ENCODE measurements at regions not wholly inside any gene's neighbourhood (a gene's known extent, or its start where the extent isn't known, plus 50 kb on each side); places are given as distances from the start of the nearest gene placed in this dataset.

DNA sequence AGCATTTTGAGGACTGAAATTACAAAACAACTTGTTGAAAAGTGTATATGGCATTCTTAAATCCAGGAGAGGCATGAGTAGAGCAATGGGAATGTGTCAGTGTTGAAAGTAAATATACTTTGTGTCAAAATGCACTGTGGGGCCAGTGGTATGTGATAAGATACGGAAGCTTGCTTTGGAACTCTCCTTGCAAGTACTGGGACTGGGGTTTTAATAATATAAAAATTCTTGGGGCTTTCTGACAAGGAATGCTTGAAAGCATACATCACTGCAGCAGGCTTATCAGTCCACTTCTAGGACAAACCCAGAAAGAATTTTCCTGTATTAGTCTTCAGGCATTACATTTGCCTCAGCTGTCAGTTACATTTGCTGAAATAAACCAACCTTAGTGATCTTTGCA, 472.8 kb upstream of the FZD8 start:
- H3K27ac ChIP-seq (ENCODE audit: low read depth, low read length), result no peak overlapping the region
- no peaks in the 10 kb centered on the region for H3K27me3 ChIP-seq (ENCODE audit: control insufficient read depth in 1 of 2, insufficient read depth in 2 of 2, low read length in 2 of 2)
- no peaks in the 10 kb centered on the region for H3K4me1 ChIP-seq (ENCODE audit: control insufficient read depth in 1 of 2, insufficient read depth in 2 of 2, low read length in 2 of 2)
- no peak overlapping the region for H3K4me3 ChIP-seq (ENCODE audit: low read depth in 1 of 2, low read length in 2 of 2)
- no peak overlapping the region for H3K9ac ChIP-seq (ENCODE audit: low read depth in 1 of 2, low read length in 2 of 2)
- peaks cover 0 to 5% of the 10 kb centered on the region in 2 donors for H3K9me3 ChIP-seq (ENCODE audit: control insufficient read depth in 1 of 2, low read length in 2 of 2)
- H3K36me3 ChIP-seq (ENCODE audit: control insufficient read depth in 1 of 2, insufficient read depth in 2 of 2, low read length in 2 of 2), result no peaks in the 10 kb centered on the region

DNA sequence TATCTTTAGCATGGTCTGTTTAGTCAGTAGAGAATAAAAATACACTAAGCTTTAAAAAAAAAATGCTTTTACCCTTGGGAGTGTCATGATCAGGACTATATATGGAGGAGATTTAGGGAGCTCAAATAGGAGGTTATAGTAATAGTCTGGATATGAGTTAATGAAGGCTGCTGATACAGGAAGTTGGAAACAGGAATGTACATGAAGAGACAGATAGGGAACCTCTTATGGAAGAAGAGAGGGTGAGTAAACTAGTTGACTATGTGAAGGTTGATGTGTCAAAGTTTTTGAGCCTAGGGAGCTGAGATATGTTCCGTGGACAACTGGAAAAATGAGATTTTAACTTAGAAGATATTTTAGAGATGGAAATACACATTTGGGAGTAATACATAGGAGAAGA, 472.0 kb upstream of the FZD8 start:
- no peaks in the 10 kb centered on the region for H3K4me1 ChIP-seq (ENCODE audit: control insufficient read depth in 1 of 2, insufficient read depth in 2 of 2, low read length in 2 of 2)
- H3K27ac ChIP-seq (ENCODE audit: low read depth, low read length), result no peak overlapping the region
- H3K36me3 ChIP-seq (ENCODE audit: control insufficient read depth in 1 of 2, insufficient read depth in 2 of 2, low read length in 2 of 2), result no peaks in the 10 kb centered on the region
- no peaks in the 10 kb centered on the region for H3K27me3 ChIP-seq (ENCODE audit: control insufficient read depth in 1 of 2, insufficient read depth in 2 of 2, low read length in 2 of 2)
- no peak overlapping the region for H3K4me3 ChIP-seq (ENCODE audit: low read depth in 1 of 2, low read length in 2 of 2)
- H3K9ac ChIP-seq (ENCODE audit: low read depth in 1 of 2, low read length in 2 of 2), result no peak overlapping the region
- peaks cover 0 to 5% of the 10 kb centered on the region in 2 donors for H3K9me3 ChIP-seq (ENCODE audit: control insufficient read depth in 1 of 2, low read length in 2 of 2)

- Histone ChIP-seq H3K27me3 (ENCODE audit: control insufficient read depth in 1 of 2, insufficient read depth in 2 of 2, low read length in 2 of 2) (no peaks in the 10 kb centered on the region), H3K9me3 (ENCODE audit: control insufficient read depth in 1 of 2, low read length in 2 of 2) (peaks cover 0 to 3% of the 10 kb centered on the region in 2 donors), H3K4me1 (ENCODE audit: control insufficient read depth in 1 of 2, insufficient read depth in 2 of 2, low read length in 2 of 2) (no peaks in the 10 kb centered on the region), H3K36me3 (ENCODE audit: control insufficient read depth in 1 of 2, insufficient read depth in 2 of 2, low read length in 2 of 2) (no peaks in the 10 kb centered on the region), H3K27ac (ENCODE audit: low read depth, low read length) (no peak overlapping the region), H3K4me3 (ENCODE audit: low read depth in 1 of 2, low read length in 2 of 2) (no peak overlapping the region), H3K9ac (ENCODE audit: low read depth in 1 of 2, low read length in 2 of 2) (no peak overlapping the region)
Measured at GRCh38 chr10:36111676-36112075, 469.6 kb upstream of the FZD8 start.

DNA sequence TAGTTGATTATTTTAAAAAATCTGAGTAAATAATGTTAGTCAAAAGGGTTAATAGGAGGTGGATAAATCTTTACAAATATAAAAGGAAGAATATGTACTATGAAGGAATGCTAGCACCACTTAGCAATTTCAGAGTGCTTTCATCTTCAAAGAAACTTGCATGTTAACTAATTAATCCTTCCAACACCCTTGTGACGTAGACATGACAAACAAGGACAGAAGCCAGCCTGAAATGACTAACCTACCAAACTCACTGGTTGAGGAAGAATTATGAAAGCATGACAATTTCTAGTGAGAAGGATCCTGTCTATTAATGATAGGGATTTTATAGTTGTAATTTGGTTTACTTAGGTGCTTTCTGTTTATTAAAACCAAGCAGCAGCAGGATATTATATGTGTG, 468.0 kb upstream of the FZD8 start:
- H3K27ac ChIP-seq (ENCODE audit: low read depth, low read length), result no peak overlapping the region
- peaks cover 0 to 3% of the 10 kb centered on the region in 2 donors for H3K9me3 ChIP-seq (ENCODE audit: control insufficient read depth in 1 of 2, low read length in 2 of 2)
- H3K9ac ChIP-seq (ENCODE audit: low read depth in 1 of 2, low read length in 2 of 2), result no peak overlapping the region
- no peaks in the 10 kb centered on the region for H3K27me3 ChIP-seq (ENCODE audit: control insufficient read depth in 1 of 2, insufficient read depth in 2 of 2, low read length in 2 of 2)
- H3K36me3 ChIP-seq (ENCODE audit: control insufficient read depth in 1 of 2, insufficient read depth in 2 of 2, low read length in 2 of 2), result no peaks in the 10 kb centered on the region
- H3K4me3 ChIP-seq (ENCODE audit: low read depth in 1 of 2, low read length in 2 of 2), result no peak overlapping the region
- H3K4me1 ChIP-seq (ENCODE audit: control insufficient read depth in 1 of 2, insufficient read depth in 2 of 2, low read length in 2 of 2), result no peaks in the 10 kb centered on the region

- H3K4me1 ChIP-seq (ENCODE audit: control insufficient read depth in 1 of 2, insufficient read depth in 2 of 2, low read length in 2 of 2), result no peaks in the 10 kb centered on the region
- H3K36me3 ChIP-seq (ENCODE audit: control insufficient read depth in 1 of 2, insufficient read depth in 2 of 2, low read length in 2 of 2), result no peaks in the 10 kb centered on the region
- H3K9ac ChIP-seq (ENCODE audit: low read depth in 1 of 2, low read length in 2 of 2), result no peak overlapping the region
- no peak overlapping the region for H3K27ac ChIP-seq (ENCODE audit: low read depth, low read length)
- H3K4me3 ChIP-seq (ENCODE audit: low read depth in 1 of 2, low read length in 2 of 2), result no peak overlapping the region
- peaks cover 0 to 3% of the 10 kb centered on the region in 2 donors for H3K9me3 ChIP-seq (ENCODE audit: control insufficient read depth in 1 of 2, low read length in 2 of 2)
- H3K27me3 ChIP-seq (ENCODE audit: control insufficient read depth in 1 of 2, insufficient read depth in 2 of 2, low read length in 2 of 2), result no peaks in the 10 kb centered on the region
Measured at GRCh38 chr10:36109399-36110023, 467.4 kb upstream of the FZD8 start.

GRCh38 chr10:36097696-36098095, 455.6 kb upstream of the FZD8 start:
- Histone ChIP-seq H3K4me3 (ENCODE audit: low read depth in 1 of 2, low read length in 2 of 2) (no peak overlapping the region), H3K27me3 (ENCODE audit: control insufficient read depth in 1 of 2, insufficient read depth in 2 of 2, low read length in 2 of 2) (no peaks in the 10 kb centered on the region), H3K4me1 (ENCODE audit: control insufficient read depth in 1 of 2, insufficient read depth in 2 of 2, low read length in 2 of 2) (no peaks in the 10 kb centered on the region), H3K36me3 (ENCODE audit: control insufficient read depth in 1 of 2, insufficient read depth in 2 of 2, low read length in 2 of 2) (no peaks in the 10 kb centered on the region), H3K27ac (ENCODE audit: low read depth, low read length) (no peak overlapping the region), H3K9ac (ENCODE audit: low read depth in 1 of 2, low read length in 2 of 2) (no peak overlapping the region), H3K9me3 (ENCODE audit: control insufficient read depth in 1 of 2, low read length in 2 of 2) (peaks cover 0 to 6% of the 10 kb centered on the region in 2 donors)

GRCh38 chr10:36096576-36096975, 454.5 kb upstream of the FZD8 start:
- Histone ChIP-seq H3K36me3 (ENCODE audit: control insufficient read depth in 1 of 2, insufficient read depth in 2 of 2, low read length in 2 of 2) (no peaks in the 10 kb centered on the region), H3K27ac (ENCODE audit: low read depth, low read length) (no peak overlapping the region), H3K9me3 (ENCODE audit: control insufficient read depth in 1 of 2, low read length in 2 of 2) (peaks cover 0 to 6% of the 10 kb centered on the region in 2 donors), H3K4me3 (ENCODE audit: low read depth in 1 of 2, low read length in 2 of 2) (no peak overlapping the region), H3K4me1 (ENCODE audit: control insufficient read depth in 1 of 2, insufficient read depth in 2 of 2, low read length in 2 of 2) (no peaks in the 10 kb centered on the region), H3K9ac (ENCODE audit: low read depth in 1 of 2, low read length in 2 of 2) (no peak overlapping the region), H3K27me3 (ENCODE audit: control insufficient read depth in 1 of 2, insufficient read depth in 2 of 2, low read length in 2 of 2) (no peaks in the 10 kb centered on the region)

DNA sequence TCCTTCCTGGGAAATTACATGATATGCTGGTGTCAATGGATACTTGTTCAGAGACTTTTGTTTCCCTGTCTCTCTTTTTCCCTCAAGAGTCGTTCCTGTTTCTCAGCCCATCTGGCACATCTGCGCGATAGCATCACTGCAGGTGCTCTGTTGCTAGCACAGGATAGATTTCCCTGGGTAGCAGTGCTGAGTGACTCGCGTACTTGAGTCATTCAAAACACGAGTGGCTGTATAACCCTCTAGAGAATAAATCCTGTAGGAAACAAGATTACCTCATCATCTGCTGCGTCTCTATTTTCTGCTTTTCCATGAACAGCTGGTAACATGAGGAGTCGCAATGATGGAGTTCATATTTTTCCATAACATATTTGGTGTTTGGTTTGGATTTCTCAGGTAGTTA, 452.0 kb upstream of the FZD8 start:
- H3K4me3 ChIP-seq (ENCODE audit: low read depth in 1 of 2, low read length in 2 of 2), result no peak overlapping the region
- H3K9ac ChIP-seq (ENCODE audit: low read depth in 1 of 2, low read length in 2 of 2), result no peak overlapping the region
- no peaks in the 10 kb centered on the region for H3K36me3 ChIP-seq (ENCODE audit: control insufficient read depth in 1 of 2, insufficient read depth in 2 of 2, low read length in 2 of 2)
- no peaks in the 10 kb centered on the region for H3K4me1 ChIP-seq (ENCODE audit: control insufficient read depth in 1 of 2, insufficient read depth in 2 of 2, low read length in 2 of 2)
- no peaks in the 10 kb centered on the region for H3K27me3 ChIP-seq (ENCODE audit: control insufficient read depth in 1 of 2, insufficient read depth in 2 of 2, low read length in 2 of 2)
- peaks cover 0 to 6% of the 10 kb centered on the region in 2 donors for H3K9me3 ChIP-seq (ENCODE audit: control insufficient read depth in 1 of 2, low read length in 2 of 2)
- H3K27ac ChIP-seq (ENCODE audit: low read depth, low read length), result no peak overlapping the region

- Histone ChIP-seq H3K9me3 (ENCODE audit: control insufficient read depth in 1 of 2, low read length in 2 of 2) (peaks cover 0 to 4% of the 10 kb centered on the region in 2 donors), H3K27me3 (ENCODE audit: control insufficient read depth in 1 of 2, insufficient read depth in 2 of 2, low read length in 2 of 2) (no peaks in the 10 kb centered on the region), H3K4me3 (ENCODE audit: low read depth in 1 of 2, low read length in 2 of 2) (no peak overlapping the region), H3K4me1 (ENCODE audit: control insufficient read depth in 1 of 2, insufficient read depth in 2 of 2, low read length in 2 of 2) (no peaks in the 10 kb centered on the region), H3K36me3 (ENCODE audit: control insufficient read depth in 1 of 2, insufficient read depth in 2 of 2, low read length in 2 of 2) (no peaks in the 10 kb centered on the region), H3K9ac (ENCODE audit: low read depth in 1 of 2, low read length in 2 of 2) (no peak overlapping the region), H3K27ac (ENCODE audit: low read depth, low read length) (no peak overlapping the region)
Measured at GRCh38 chr10:36092116-36092515, 450.0 kb upstream of the FZD8 start.

GRCh38 chr10:36091007-36091406, 448.9 kb upstream of the FZD8 start:
- Histone ChIP-seq H3K27ac (ENCODE audit: low read depth, low read length) (no peak overlapping the region), H3K4me3 (ENCODE audit: low read depth in 1 of 2, low read length in 2 of 2) (no peak overlapping the region), H3K27me3 (ENCODE audit: control insufficient read depth in 1 of 2, insufficient read depth in 2 of 2, low read length in 2 of 2) (no peaks in the 10 kb centered on the region), H3K9me3 (ENCODE audit: control insufficient read depth in 1 of 2, low read length in 2 of 2) (peaks cover 4 to 9% of the 10 kb centered on the region in 2 donors), H3K36me3 (ENCODE audit: control insufficient read depth in 1 of 2, insufficient read depth in 2 of 2, low read length in 2 of 2) (no peaks in the 10 kb centered on the region), H3K4me1 (ENCODE audit: control insufficient read depth in 1 of 2, insufficient read depth in 2 of 2, low read length in 2 of 2) (no peaks in the 10 kb centered on the region), H3K9ac (ENCODE audit: low read depth in 1 of 2, low read length in 2 of 2) (no peak overlapping the region)
